ENCODE measurements at regions not wholly inside any gene's neighbourhood (a gene's known extent, or its start where the extent isn't known, plus 50 kb on each side); places are given as distances from the start of the nearest gene placed in this dataset.

DNA sequence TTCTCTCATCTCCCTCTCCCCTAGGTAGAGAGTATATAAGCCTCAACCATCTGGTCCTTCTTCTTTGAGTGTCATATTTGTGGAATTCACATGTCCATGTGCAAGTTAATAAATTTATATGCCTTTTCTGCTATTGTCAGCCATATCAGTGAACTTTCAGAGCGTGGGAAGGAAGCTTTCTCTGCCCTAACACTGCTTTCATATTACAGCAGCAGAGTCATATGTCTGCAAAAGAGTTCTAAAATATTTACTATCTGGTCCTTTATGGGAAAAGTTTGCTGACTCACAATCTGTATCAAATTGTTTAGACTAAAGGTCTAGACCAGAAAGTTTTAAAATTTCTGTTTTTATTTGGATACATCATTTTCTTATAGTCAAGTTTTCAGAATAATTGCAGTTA lies 669.0 kb downstream of the LRRC70 start:
- Mint-ChIP-seq H3K36me3 (ENCODE audit: low read depth) (no peaks in the 10 kb centered on the region), H3K27me3 (ENCODE audit: insufficient read depth) (peaks cover 2% of the 10 kb centered on the region; the same call in 1 of the 2 replicates), H3K4me3 (no peak overlapping the region), H3K27ac (no peak overlapping the region), H3K4me1 (ENCODE audit: low read depth) (no peaks in the 10 kb centered on the region), H3K9me3 (no peaks in the 10 kb centered on the region; the same call in 1 of the 2 replicates)
- DNase-seq: no peak
- TF ChIP-seq CTCF (IDR thresholded peaks at IDR 0.05): no peak

- DNase-seq: no peak
- Mint-ChIP-seq H3K4me1 (ENCODE audit: low read depth) (no peaks in the 10 kb centered on the region), H3K36me3 (ENCODE audit: low read depth) (no peaks in the 10 kb centered on the region), H3K9me3 (no peaks in the 10 kb centered on the region; the same call in 1 of the 2 replicates), H3K27ac (no peak overlapping the region), H3K4me3 (no peak overlapping the region), H3K27me3 (ENCODE audit: insufficient read depth) (peaks cover under 1% of the 10 kb centered on the region; the same call in 1 of the 2 replicates)
- TF ChIP-seq CTCF (IDR thresholded peaks at IDR 0.05): no peak
Observed at GRCh38 chr5:63245271-63245670, 666.7 kb downstream of the LRRC70 start.

DNA sequence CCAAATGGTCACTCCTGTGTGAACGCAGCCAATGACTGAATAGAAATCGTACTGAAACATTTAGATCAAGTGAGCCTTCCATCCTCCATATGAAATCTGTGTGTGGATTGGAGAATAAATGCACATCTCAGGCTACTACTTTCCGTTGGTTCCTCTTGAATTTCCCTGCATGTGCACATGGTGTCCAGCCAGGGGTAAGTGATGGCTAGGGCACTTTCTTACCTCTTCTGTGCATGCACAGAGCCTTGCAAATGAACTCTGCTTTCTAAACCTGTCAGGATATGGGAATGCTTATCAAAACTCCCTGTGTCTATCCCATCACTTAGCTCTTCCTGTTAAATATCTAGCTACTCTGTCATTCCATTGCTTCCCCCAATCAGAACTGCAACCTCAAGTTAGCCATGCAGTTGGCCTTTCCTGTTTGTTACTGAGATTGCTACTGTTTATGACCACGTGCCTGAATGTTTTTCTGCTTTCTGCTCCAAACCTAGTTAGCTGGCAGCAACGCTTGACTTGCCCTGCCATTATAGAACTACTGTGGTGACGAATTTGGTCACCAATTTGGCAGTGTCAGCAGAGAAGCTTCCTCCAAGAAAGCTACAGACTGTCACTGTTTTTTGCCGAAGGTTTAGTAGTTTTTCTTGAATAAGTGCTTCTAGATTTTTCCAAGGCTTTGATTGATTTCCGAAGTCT lies 661.6 kb downstream of the LRRC70 start:
- no peaks in the 10 kb centered on the region for H3K9me3 Mint-ChIP-seq
- no peak for TF ChIP-seq CTCF (IDR thresholded peaks at IDR 0.05)
- no peaks in the 10 kb centered on the region for H3K36me3 Mint-ChIP-seq (ENCODE audit: low read depth)
- no peak for DNase-seq
- H3K27ac Mint-ChIP-seq: no peak overlapping the region
- H3K4me1 Mint-ChIP-seq (ENCODE audit: low read depth): no peaks in the 10 kb centered on the region
- H3K27me3 Mint-ChIP-seq (ENCODE audit: insufficient read depth): peaks cover 1% of the 10 kb centered on the region; the same call in 1 of the 2 replicates
- H3K4me3 Mint-ChIP-seq: no peak overlapping the region

DNA sequence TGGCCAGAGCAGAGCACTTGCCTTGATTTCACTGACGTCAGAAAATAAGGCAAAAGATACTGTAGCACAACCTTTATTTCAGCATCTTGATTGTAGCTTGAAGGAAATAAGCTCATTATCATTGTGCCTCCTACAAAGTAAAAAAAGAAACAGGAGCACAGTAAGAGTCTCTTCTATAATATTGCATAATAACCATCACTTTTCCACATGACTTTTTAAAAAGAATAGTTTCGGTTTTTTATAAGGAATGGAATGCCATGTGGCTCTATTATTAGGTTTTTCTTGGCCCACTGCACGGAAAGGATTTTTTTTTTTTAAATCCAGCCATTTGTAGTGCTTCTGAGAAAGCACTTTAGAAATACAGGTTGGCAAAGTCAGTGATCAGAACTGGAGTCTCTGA lies 655.3 kb downstream of the LRRC70 start:
- no peak for DNase-seq
- H3K27me3 Mint-ChIP-seq (ENCODE audit: insufficient read depth): peaks cover 1% of the 10 kb centered on the region; the same call in 1 of the 2 replicates
- H3K4me1 Mint-ChIP-seq (ENCODE audit: low read depth): no peaks in the 10 kb centered on the region
- no peaks in the 10 kb centered on the region for H3K36me3 Mint-ChIP-seq (ENCODE audit: low read depth)
- no peak overlapping the region for H3K4me3 Mint-ChIP-seq
- peaks cover 10% of the 10 kb centered on the region; the same call in 1 of the 2 replicates for H3K9me3 Mint-ChIP-seq
- no peak overlapping the region for H3K27ac Mint-ChIP-seq
- TF ChIP-seq CTCF (IDR thresholded peaks at IDR 0.05): no peak

- Mint-ChIP-seq H3K4me3 (no peak overlapping the region), H3K4me1 (ENCODE audit: low read depth) (no peaks in the 10 kb centered on the region), H3K9me3 (peaks cover 10% of the 10 kb centered on the region; the same call in 1 of the 2 replicates), H3K27me3 (ENCODE audit: insufficient read depth) (peaks cover 1% of the 10 kb centered on the region; the same call in 1 of the 2 replicates), H3K36me3 (ENCODE audit: low read depth) (no peaks in the 10 kb centered on the region), H3K27ac (no peak overlapping the region)
- no peak for TF ChIP-seq CTCF (IDR thresholded peaks at IDR 0.05)
- DNase-seq: no peak
Observed at GRCh38 chr5:63233361-63233760, 654.7 kb downstream of the LRRC70 start.
